RWPE2 (cell line): ENCODE measurements at regions not wholly inside any gene's neighbourhood (a gene's known extent, or its start where the extent isn't known, plus 50 kb on each side); places are given as distances from the start of the nearest gene placed in this dataset.

Experiments used
- ATAC-seq: fragments of 200-7000 bp; cut with Tn5 transposase; 3 replicates; pipeline ENCODE4 v1.9.1; 2021; ENCODE audit warnings: low read depth
- DNase-seq: peaks from one replicate; pipeline ENCODE4 v3.0.0-alpha.2; 2020; ENCODE audit warnings: low spot score
- H3K27ac ChIP-seq: fragments of 450-650 bp; 2 replicates; pipeline ENCODE4 v1.5.1; 2017; ENCODE audit warnings: mild to moderate bottlenecking; ENCODE audit not compliant: poor library complexity, severe bottlenecking
- H3K27me3 ChIP-seq: fragments of 250-450 bp; sonication (Bioruptor Pico); 2 replicates; pipeline ENCODE4 v1.5.1; 2021; ENCODE audit warnings: mild to moderate bottlenecking, moderate library complexity; ENCODE audit not compliant: insufficient read depth, poor library complexity, severe bottlenecking
- H3K36me3 ChIP-seq: fragments of 250-450 bp; sonication (Bioruptor Pico); 2 replicates; pipeline ENCODE4 v1.5.1; 2020; ENCODE audit warnings: low read depth, mild to moderate bottlenecking, moderate library complexity
- H3K4me1 ChIP-seq: fragments of 250-450 bp; sonication (Bioruptor Pico); 2 replicates; pipeline ENCODE4 v1.5.1; 2021; ENCODE audit warnings: mild to moderate bottlenecking, moderate library complexity; ENCODE audit not compliant: insufficient read depth, poor library complexity, severe bottlenecking
- H3K4me3 ChIP-seq: fragments of 250-450 bp; sonication (Bioruptor Pico); 2 replicates; pipeline ENCODE4 v1.5.1; 2021; ENCODE audit warnings: mild to moderate bottlenecking, moderate library complexity; ENCODE audit not compliant: severe bottlenecking
- H3K9me3 ChIP-seq: fragments of 250-450 bp; sonication (Bioruptor Pico); 2 replicates; pipeline ENCODE4 v1.5.1; 2021; ENCODE audit warnings: mild to moderate bottlenecking, moderate library complexity; ENCODE audit not compliant: severe bottlenecking
- CTCF ChIP-seq: fragments of 450-650 bp; IDR thresholded peaks from one replicate; pipeline ENCODE4 v1.5.1; 2017; ENCODE audit warnings: mild to moderate bottlenecking, moderate library complexity; ENCODE audit not compliant: poor library complexity, severe bottlenecking

GRCh38 chr2:45093663-45094062 is 84.4 kb upstream of the SIX2 start:
- ATAC-seq (no peak), DNase-seq (no peak)
- Histone ChIP-seq H3K4me1 (no peaks in the 10 kb centered on the region), H3K27ac (no peak overlapping the region), H3K36me3 (no peaks in the 10 kb centered on the region), H3K27me3 (peaks cover 4% of the 10 kb centered on the region), H3K9me3 (no peaks in the 10 kb centered on the region), H3K4me3 (no peak overlapping the region)
- TF ChIP-seq CTCF: no peak

GRCh38 chr2:45093181-45093580 is 83.9 kb upstream of the SIX2 start:
- H3K27ac ChIP-seq: no peak overlapping the region
- TF ChIP-seq CTCF: no peak
- DNase-seq (no peak), ATAC-seq (no peak)
- peaks cover 4% of the 10 kb centered on the region for H3K27me3 ChIP-seq
- no peaks in the 10 kb centered on the region for H3K36me3 ChIP-seq
- H3K4me1 ChIP-seq: no peaks in the 10 kb centered on the region
- H3K4me3 ChIP-seq: no peak overlapping the region
- no peaks in the 10 kb centered on the region for H3K9me3 ChIP-seq

- H3K4me1 ChIP-seq: no peaks in the 10 kb centered on the region
- no peak for ATAC-seq
- no peaks in the 10 kb centered on the region for H3K9me3 ChIP-seq
- H3K27ac ChIP-seq: no peak overlapping the region
- no peak for TF ChIP-seq CTCF
- DNase-seq: no peak
- no peak overlapping the region for H3K4me3 ChIP-seq
- no peaks in the 10 kb centered on the region for H3K36me3 ChIP-seq
- no peaks in the 10 kb centered on the region for H3K27me3 ChIP-seq
These were observed 80.5 kb upstream of the SIX2 start for GRCh38 chr2:45089554-45090261.

- DNase-seq: no peak
- Histone ChIP-seq H3K4me1 (no peaks in the 10 kb centered on the region), H3K27me3 (no peaks in the 10 kb centered on the region), H3K9me3 (no peaks in the 10 kb centered on the region), H3K4me3 (no peak overlapping the region), H3K27ac (no peak overlapping the region), H3K36me3 (no peaks in the 10 kb centered on the region)
- no peak for TF ChIP-seq CTCF
- no peak for ATAC-seq
These were observed 76.2 kb upstream of the SIX2 start for GRCh38 chr2:45085487-45085886.

- Histone ChIP-seq H3K9me3 (no peaks in the 10 kb centered on the region), H3K4me3 (no peak overlapping the region), H3K27me3 (no peaks in the 10 kb centered on the region), H3K4me1 (no peaks in the 10 kb centered on the region), H3K36me3 (no peaks in the 10 kb centered on the region), H3K27ac (no peak overlapping the region)
- no peak for DNase-seq
- ATAC-seq: no peak
- no peak for TF ChIP-seq CTCF
These were observed 75.2 kb upstream of the SIX2 start for GRCh38 chr2:45084361-45085020.
